HCT116 (cell line): ENCODE measurements at regions not wholly inside any gene's neighbourhood (a gene's known extent, or its start where the extent isn't known, plus 50 kb on each side); places are given as distances from the start of the nearest gene placed in this dataset.

Source experiments
- ATAC-seq: fragments of 200-7000 bp; cut with Tn5 transposase; 2 replicates; pipeline ENCODE4 v1.9.1; 2020; ENCODE audit warnings: mild to moderate bottlenecking, moderate library complexity
- BruUV-seq: library from RNA; stranded (reverse); fragments of 400-500 nt; replicated peaks from 2 replicates; lab custom pipeline; 2021; lab: Mats Ljungman, UMichigan
- CTCF ChIA-PET: fragments of 300-600 bp; sonication (Branson Sonifier 250); formaldehyde crosslinking; loops from one replicate; lab custom pipeline; 2021; ENCODE audit warnings: antibody characterized with exemption; lab: Charles Lee
- POLR2A ChIA-PET: fragments of 300-600, 350-600 bp; sonication (Branson Sonifier 250); formaldehyde crosslinking; loops from one replicate; lab custom pipeline; 2021; ENCODE audit warnings: antibody characterized with exemption; lab: Charles Lee
- RAD21 ChIA-PET, 2 experiments: fragments of 300-600 bp; sonication (Branson Sonifier 250); formaldehyde crosslinking; loops; one replicate each; lab custom pipeline; 2023; ENCODE audit warnings: low total read pairs in 2 of 2; ENCODE audit not compliant: uncharacterized antibody in 2 of 2, unreplicated experiment in 2 of 2, low non-redundant PET in 1 of 2; lab: Charles Lee
- DNase-seq: peaks from one replicate; pipeline ENCODE4 v3.0.0-alpha.2; 2010; ENCODE audit warnings: low read depth, low spot score
- H2AFZ ChIP-seq: fragments of 200-600 bp; shearing (Covaris generic), sonication (generic); 2 replicates; pipeline ENCODE4 v1.6.1; 2017; ENCODE audit warnings: low read depth, mixed run types, mixed read lengths, antibody characterized with exemption, low read length; ENCODE audit not compliant: poor library complexity, severe bottlenecking
- H3K27ac ChIP-seq: 2 replicates; pipeline ENCODE4 v1.5.1; 2012; ENCODE audit warnings: low read depth, low read length
- H3K27me3 ChIP-seq: fragments of 200-600 bp; sonication (generic); 2 replicates; pipeline ENCODE4 v1.6.1; 2016; ENCODE audit warnings: mixed run types, low read length, mixed read lengths; ENCODE audit not compliant: insufficient read depth
- H3K36me3 ChIP-seq, 2 experiments: fragments of 200-500 bp in 1 of 2; fragments of 200-600 bp in 1 of 2; sonication (Bioruptor generic) in 1 of 2; sonication (generic) in 1 of 2; 2 replicates each; pipeline versions ENCODE4 v1.5.1 to v1.6.1; 2014 to 2016; ENCODE audit warnings: low read length in 2 of 2, inconsistent platforms in 1 of 2, mixed read lengths in 1 of 2, mixed run types in 1 of 2; ENCODE audit not compliant: insufficient read depth in 2 of 2, control insufficient read depth in 1 of 2
- H3K4me1 ChIP-seq, 2 experiments: fragments of 200-600 bp in 1 of 2; sonication (generic) in 1 of 2; 2 replicates each; pipeline versions ENCODE4 v1.5.1 to v1.6.1; 2012 to 2017; ENCODE audit warnings: low read length in 2 of 2, inconsistent platforms in 1 of 2, mild to moderate bottlenecking in 1 of 2, mixed read lengths in 1 of 2, mixed run types in 1 of 2, moderate library complexity in 1 of 2; ENCODE audit not compliant: insufficient read depth in 2 of 2, control insufficient read depth in 1 of 2
- H3K4me2 ChIP-seq: fragments of 200-600 bp; sonication (generic); 2 replicates; pipeline ENCODE4 v1.6.1; 2017; ENCODE audit warnings: mixed run types, low read length, mixed read lengths
- H3K4me3 ChIP-seq, 2 experiments: fragments of 200-600 bp in 1 of 2; sonication (generic) in 1 of 2; replicated peaks in 1 of 2; 2 replicates each; pipeline ENCODE4 v1.5.1; 2011 to 2016; ENCODE audit warnings: low read length in 2 of 2, control low read depth in 1 of 2, low read depth in 1 of 2, mild to moderate bottlenecking in 1 of 2, mixed read lengths in 1 of 2, mixed run types in 1 of 2
- H3K79me2 ChIP-seq: fragments of 200-600 bp; sonication (generic); 2 replicates; pipeline ENCODE4 v1.6.1; 2017; ENCODE audit warnings: mild to moderate bottlenecking, mixed run types, low read length, moderate library complexity, mixed read lengths; ENCODE audit not compliant: insufficient read depth
- H3K9ac ChIP-seq: fragments of 200-600 bp; sonication (generic); 2 replicates; pipeline ENCODE4 v1.6.1; 2016; ENCODE audit warnings: low read length, mixed read lengths
- H3K9me2 ChIP-seq: fragments of 200-600 bp; sonication (generic), shearing (Covaris generic); 2 replicates; pipeline ENCODE4 v1.6.1; 2017; ENCODE audit warnings: mixed run types, mild to moderate bottlenecking, moderate library complexity; ENCODE audit not compliant: insufficient read depth
- H3K9me3 ChIP-seq, 2 experiments: fragments of 200-500 bp in 1 of 2; fragments of 200-600 bp in 1 of 2; sonication (Bioruptor generic) in 1 of 2; sonication (generic) in 1 of 2; 2 replicates each; pipeline ENCODE4 v1.6.1; 2014 to 2017; ENCODE audit warnings: low read length in 2 of 2, mixed read lengths in 2 of 2, inconsistent platforms in 1 of 2, low read depth in 1 of 2, mild to moderate bottlenecking in 1 of 2, mixed run types in 1 of 2, moderate library complexity in 1 of 2; ENCODE audit not compliant: control insufficient read depth in 1 of 2, insufficient read depth in 1 of 2
- H4K20me1 ChIP-seq: fragments of 200-600 bp; sonication (generic), shearing (Covaris generic); 2 replicates; pipeline ENCODE4 v1.6.1; 2017; ENCODE audit warnings: mixed run types, mild to moderate bottlenecking, moderate library complexity; ENCODE audit not compliant: insufficient read depth
- CBX3 ChIP-seq: IDR thresholded peaks from 2 replicates; pipeline ENCODE4 v1.6.1; 2012; ENCODE audit warnings: low read depth
- CEBPB ChIP-seq: IDR thresholded peaks from 2 replicates; pipeline ENCODE4 v1.6.1; 2012; ENCODE audit warnings: low read depth
- CTCF ChIP-seq, 3 experiments: fragments of 200-600 bp in 1 of 3; sonication (generic) in 1 of 3; IDR thresholded peaks in 2 of 3; conservative IDR thresholded peaks in 1 of 3; 2 replicates each; pipeline ENCODE4 v1.5.1; 2012 to 2017; ENCODE audit warnings: low read depth in 2 of 3, low read length in 2 of 3, antibody characterized with exemption in 1 of 3, borderline replicate concordance in 1 of 3, control low read depth in 1 of 3, mild to moderate bottlenecking in 1 of 3, mixed read lengths in 1 of 3, mixed run types in 1 of 3, moderate library complexity in 1 of 3; ENCODE audit not compliant: insufficient read depth in 1 of 3
- EGR1 ChIP-seq: IDR thresholded peaks from 2 replicates; pipeline ENCODE4 v1.6.1; 2012; ENCODE audit warnings: low read depth
- ELF1 ChIP-seq: IDR thresholded peaks from 2 replicates; pipeline ENCODE4 v1.6.1; 2012; ENCODE audit warnings: low read depth, borderline replicate concordance
- FOSL1 ChIP-seq: IDR thresholded peaks from 2 replicates; pipeline ENCODE4 v1.6.1; 2012; ENCODE audit warnings: low read depth
- POLR2A ChIP-seq: IDR thresholded peaks from 2 replicates; pipeline ENCODE4 v1.7.0; 2011; ENCODE audit warnings: borderline replicate concordance; ENCODE audit not compliant: insufficient read depth, insufficient read length; ENCODE audit errors: extremely low read depth
- POLR2AphosphoS5 ChIP-seq: IDR thresholded peaks from 2 replicates; pipeline ENCODE4 v1.6.1; 2011; ENCODE audit warnings: mild to moderate bottlenecking, low read depth, low read length, moderate library complexity
- RAD21 ChIP-seq: IDR thresholded peaks from 2 replicates; pipeline ENCODE4 v1.6.1; 2012; ENCODE audit warnings: low read depth, mild to moderate bottlenecking
- SIN3A ChIP-seq: IDR thresholded peaks from 2 replicates; pipeline ENCODE4 v1.6.1; 2012; ENCODE audit warnings: low read depth
- SP1 ChIP-seq: IDR thresholded peaks from 2 replicates; pipeline ENCODE4 v1.6.1; 2012; ENCODE audit warnings: low read depth
- TCF7L2 ChIP-seq: IDR thresholded peaks from 2 replicates; pipeline ENCODE4 v1.7.0; 2011; ENCODE audit warnings: borderline replicate concordance, inconsistent platforms; ENCODE audit not compliant: insufficient read depth, insufficient read length; ENCODE audit errors: extremely low read depth
- YY1 ChIP-seq: IDR thresholded peaks from 2 replicates; pipeline ENCODE4 v1.6.1; 2011; ENCODE audit warnings: low read length, low read depth, moderate library complexity, mild to moderate bottlenecking; ENCODE audit not compliant: insufficient replicate concordance; ENCODE audit errors: extremely low read depth
- ZBTB33 ChIP-seq: IDR thresholded peaks from 2 replicates; pipeline ENCODE4 v1.6.1; 2011; ENCODE audit warnings: mild to moderate bottlenecking, low read length, moderate library complexity; ENCODE audit not compliant: insufficient replicate concordance; ENCODE audit errors: extremely low read depth
- ZNF274 ChIP-seq: fragments of 200-500 bp; sonication (Bioruptor generic); IDR thresholded peaks from 2 replicates; pipeline ENCODE4 v1.6.1; 2014; ENCODE audit warnings: mild to moderate bottlenecking, low read depth, low read length, inconsistent platforms
- intact Hi-C: fragments of 100-400 bp; cut with micrococcal nuclease; formaldehyde crosslinking; loops from 2 replicates; pipeline ENCODE4 v1.10.0; 2022
- TF ChIP-seq, protein P1 (sequence below): IDR thresholded peaks from 2 replicates; pipeline ENCODE4 v1.6.1; 2012

DNA sequence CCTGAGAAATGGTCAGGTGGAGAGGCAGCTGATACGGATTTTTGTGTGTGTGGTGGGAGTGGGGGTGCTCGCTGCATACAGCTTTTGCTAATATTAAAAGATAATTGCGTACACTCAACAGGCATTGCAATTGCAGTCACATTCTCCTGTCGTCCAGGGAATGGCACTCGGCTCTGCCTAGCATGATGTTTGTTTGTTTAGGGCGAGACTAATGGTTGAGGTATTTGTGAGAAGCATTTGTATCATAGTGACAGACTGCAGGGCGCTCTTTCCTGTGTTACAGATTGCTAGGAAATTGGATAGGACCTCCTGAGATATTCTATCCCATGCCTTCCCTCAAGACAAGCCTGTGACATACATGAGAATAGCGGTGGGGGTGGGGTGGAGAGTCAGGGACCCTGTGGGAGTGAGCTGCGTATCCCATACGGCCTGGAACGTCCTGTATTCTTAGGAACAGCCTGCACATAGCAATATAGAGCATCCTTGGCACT, 207.4 kb downstream of the SOX4 start:
- Histone ChIP-seq H3K9ac (no peak overlapping the region), H3K4me1 (no peaks in the 10 kb centered on the region), H2AFZ (no peak overlapping the region), H3K4me2 (no peak overlapping the region), H3K9me2 (no peaks in the 10 kb centered on the region), H3K27ac (no peak overlapping the region), H4K20me1 (no peaks in the 10 kb centered on the region), H3K27me3 (no peaks in the 10 kb centered on the region), H3K9me3 (no peaks in the 10 kb centered on the region), H3K36me3 (no peaks in the 10 kb centered on the region), H3K4me3 (no peak overlapping the region), H3K79me2 (no peaks in the 10 kb centered on the region)
- CTCF ChIA-PET: no interaction called here
- ATAC-seq (no peak; the same call in 1 of the 2 replicates), DNase-seq (no peak)
- BruUV-seq: no TSS peak
- RAD21 ChIA-PET: no interaction called here
- intact Hi-C loops: no loop called here
- TF ChIP-seq CEBPB (no peak), YY1 (no peak), FOSL1 (no peak), ZBTB33 (no peak), POLR2AphosphoS5 (no peak), EGR1 (no peak), CTCF (IDR thresholded peaks at IDR 0.05 in 2 of 3, conservative IDR thresholded peaks at IDR 0.05 in 1 of 3; ENCODE audit: borderline replicate concordance in 1 of 3, insufficient read depth in 1 of 3, low read depth in 2 of 3, low read length in 2 of 3) (no peak), POLR2A (no peak), CBX3 (no peak), ZNF274 (no peak), SP1 (no peak), RAD21 (no peak), ELF1 (no peak), TCF7L2 (no peak), SIN3A (no peak)
- TF ChIP-seq, protein P1, sequence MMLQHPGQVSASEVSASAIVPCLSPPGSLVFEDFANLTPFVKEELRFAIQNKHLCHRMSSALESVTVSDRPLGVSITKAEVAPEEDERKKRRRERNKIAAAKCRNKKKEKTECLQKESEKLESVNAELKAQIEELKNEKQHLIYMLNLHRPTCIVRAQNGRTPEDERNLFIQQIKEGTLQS: no peak
- POLR2A ChIA-PET: no interaction called here
